GM18498 (cell line): ENCODE measurements at regions not wholly inside any gene's neighbourhood (a gene's known extent, or its start where the extent isn't known, plus 50 kb on each side); places are given as distances from the start of the nearest gene placed in this dataset.

Experiments used
- ATAC-seq: cut with Tn5 transposase; IDR thresholded peaks from one replicate; pipeline ENCODE4 v1.9.1; 2021; ENCODE audit warnings: mild to moderate bottlenecking, moderate library complexity; ENCODE audit not compliant: unreplicated experiment

DNA sequence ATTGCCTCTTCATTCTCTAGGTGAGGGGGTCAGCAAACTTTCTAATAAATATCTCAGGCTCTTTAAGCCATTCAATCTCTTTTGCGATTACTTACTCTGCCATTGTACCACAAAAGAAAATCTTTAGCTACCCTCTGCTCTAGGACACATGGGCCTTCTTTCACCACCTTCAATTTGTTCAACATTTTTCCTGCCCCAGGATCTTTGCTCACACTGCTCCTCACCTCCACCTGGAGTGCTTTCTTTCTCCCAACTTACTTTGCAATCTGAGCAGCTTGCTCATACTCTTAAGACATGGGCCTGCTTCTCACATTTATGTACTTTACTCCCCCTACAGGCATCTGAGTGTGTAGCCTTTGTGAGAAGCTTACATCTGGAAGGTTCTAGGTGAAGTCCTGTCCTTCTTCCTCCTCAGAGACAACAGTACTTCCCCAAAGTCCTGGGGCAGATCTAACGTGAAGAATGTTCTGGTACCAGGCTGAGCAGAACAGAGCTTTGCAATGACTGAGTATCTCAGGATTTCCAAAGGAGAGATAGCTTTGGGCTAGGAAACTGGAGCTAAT lies 55.0 kb upstream of the PRDM5 start:
- ATAC-seq = peak; percentile 93

DNA sequence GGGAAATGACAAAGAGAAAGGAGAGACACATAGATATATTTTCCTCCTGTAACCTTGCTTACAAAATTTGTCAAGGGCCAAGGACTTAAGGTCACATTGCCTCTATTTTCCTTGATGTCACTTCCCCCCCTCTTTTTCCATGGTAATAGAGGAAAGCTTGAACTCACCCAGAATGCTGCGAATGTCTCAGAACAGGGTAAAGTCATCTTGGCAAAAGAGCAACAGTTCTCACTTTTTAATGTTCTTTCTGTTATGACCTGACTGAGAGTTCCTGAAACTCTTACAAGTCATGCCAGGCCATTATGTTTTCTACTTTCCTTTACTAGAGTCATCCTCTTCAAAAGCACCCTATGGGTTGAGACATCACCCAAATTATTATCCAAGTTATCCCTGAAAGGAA lies 50.7 kb upstream of the PRDM5 start:
- ATAC-seq = no peak
